BE2C (cell line): ENCODE measurements at regions not wholly inside any gene's neighbourhood (a gene's known extent, or its start where the extent isn't known, plus 50 kb on each side); places are given as distances from the start of the nearest gene placed in this dataset.

Experiments used
- DNase-seq: peaks from one replicate; pipeline ENCODE4 v3.0.0-alpha.2; 2020
- H3K27me3 ChIP-seq: fragments of 250-450 bp; sonication (Bioruptor Pico); 2 replicates; pipeline ENCODE4 v1.5.1; 2020; ENCODE audit warnings: mild to moderate bottlenecking
- H3K36me3 ChIP-seq: fragments of 250-450 bp; sonication (Bioruptor Pico); 2 replicates; pipeline ENCODE4 v1.5.1; 2020; ENCODE audit warnings: mild to moderate bottlenecking
- H3K4me1 ChIP-seq: fragments of 250-450 bp; sonication (Bioruptor Pico); 2 replicates; pipeline ENCODE4 v1.5.1; 2020
- H3K4me3 ChIP-seq: 2 replicates; pipeline ENCODE4 v1.5.1; 2011; ENCODE audit warnings: low read depth, low read length
- H3K9me3 ChIP-seq: fragments of 250-450 bp; sonication (Bioruptor Pico); 2 replicates; pipeline ENCODE4 v1.5.1; 2020
- TF ChIP-seq, protein P1 (sequence below): IDR thresholded peaks from 2 replicates; pipeline ENCODE4 v1.5.1; 2012; ENCODE audit warnings: mild to moderate bottlenecking, low read depth, low read length

GRCh38 chr4:29423836-29424721 is 1296.1 kb upstream of the PCDH7 start:
- no peak for DNase-seq
- TF ChIP-seq, protein P1, sequence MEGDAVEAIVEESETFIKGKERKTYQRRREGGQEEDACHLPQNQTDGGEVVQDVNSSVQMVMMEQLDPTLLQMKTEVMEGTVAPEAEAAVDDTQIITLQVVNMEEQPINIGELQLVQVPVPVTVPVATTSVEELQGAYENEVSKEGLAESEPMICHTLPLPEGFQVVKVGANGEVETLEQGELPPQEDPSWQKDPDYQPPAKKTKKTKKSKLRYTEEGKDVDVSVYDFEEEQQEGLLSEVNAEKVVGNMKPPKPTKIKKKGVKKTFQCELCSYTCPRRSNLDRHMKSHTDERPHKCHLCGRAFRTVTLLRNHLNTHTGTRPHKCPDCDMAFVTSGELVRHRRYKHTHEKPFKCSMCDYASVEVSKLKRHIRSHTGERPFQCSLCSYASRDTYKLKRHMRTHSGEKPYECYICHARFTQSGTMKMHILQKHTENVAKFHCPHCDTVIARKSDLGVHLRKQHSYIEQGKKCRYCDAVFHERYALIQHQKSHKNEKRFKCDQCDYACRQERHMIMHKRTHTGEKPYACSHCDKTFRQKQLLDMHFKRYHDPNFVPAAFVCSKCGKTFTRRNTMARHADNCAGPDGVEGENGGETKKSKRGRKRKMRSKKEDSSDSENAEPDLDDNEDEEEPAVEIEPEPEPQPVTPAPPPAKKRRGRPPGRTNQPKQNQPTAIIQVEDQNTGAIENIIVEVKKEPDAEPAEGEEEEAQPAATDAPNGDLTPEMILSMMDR: no peak
- Histone ChIP-seq H3K4me1 (no peaks in the 10 kb centered on the region), H3K36me3 (no peaks in the 10 kb centered on the region), H3K27me3 (no peaks in the 10 kb centered on the region), H3K9me3 (no peaks in the 10 kb centered on the region), H3K4me3 (no peak overlapping the region)

DNA sequence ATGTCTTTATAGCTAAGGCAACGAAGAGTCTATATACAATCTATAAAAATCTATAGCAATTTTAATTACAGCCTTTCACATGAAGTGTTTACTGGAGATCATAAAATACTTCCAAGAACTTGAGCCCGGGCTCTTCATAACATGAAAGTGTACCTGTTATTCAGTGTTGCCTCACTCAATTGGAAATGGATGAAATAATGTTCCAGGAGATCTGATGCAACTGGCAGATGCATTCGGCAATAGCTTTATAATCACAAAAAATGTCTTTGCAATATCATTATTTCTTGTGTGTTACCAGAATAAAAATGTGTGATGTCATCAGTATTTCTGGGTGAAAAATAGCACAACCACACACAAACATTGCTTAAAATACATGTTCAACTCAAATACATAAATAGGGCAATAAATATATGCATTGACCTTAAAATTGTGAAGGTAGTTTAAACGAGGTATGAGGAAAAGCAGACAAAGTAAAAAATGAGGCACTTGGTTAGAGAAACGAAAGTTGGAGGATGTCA is 1266.8 kb upstream of the PCDH7 start:
- H3K4me3 ChIP-seq: no peak overlapping the region
- H3K9me3 ChIP-seq: no peaks in the 10 kb centered on the region
- no peaks in the 10 kb centered on the region for H3K36me3 ChIP-seq
- no peaks in the 10 kb centered on the region for H3K4me1 ChIP-seq
- no peaks in the 10 kb centered on the region for H3K27me3 ChIP-seq
- TF ChIP-seq, protein P1: no peak
- DNase-seq: no peak

DNA sequence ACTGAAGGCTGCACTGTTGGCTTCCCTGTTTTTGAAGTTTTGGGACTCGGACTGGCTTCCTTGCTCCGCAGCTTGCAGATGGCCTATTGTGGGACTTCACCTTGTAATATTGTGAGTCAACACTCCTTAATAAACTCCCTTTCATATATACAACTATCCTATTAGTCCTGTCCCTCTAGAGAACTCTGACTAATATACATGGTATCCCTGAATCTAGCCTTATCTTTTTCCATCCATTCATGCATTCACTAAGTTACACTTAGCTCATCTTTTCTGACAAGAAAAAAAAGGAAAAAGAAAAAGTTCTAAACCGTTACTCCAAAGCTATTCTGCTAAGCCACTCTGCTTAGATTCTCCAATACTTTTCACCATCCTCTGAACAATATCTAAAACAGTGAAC is 1260.2 kb upstream of the PCDH7 start:
- H3K27me3 ChIP-seq: no peaks in the 10 kb centered on the region
- H3K4me1 ChIP-seq: no peaks in the 10 kb centered on the region
- TF ChIP-seq, protein P1: no peak
- H3K36me3 ChIP-seq: no peaks in the 10 kb centered on the region
- no peak for DNase-seq
- no peak overlapping the region for H3K4me3 ChIP-seq
- no peaks in the 10 kb centered on the region for H3K9me3 ChIP-seq

- TF ChIP-seq, protein P1: no peak
- DNase-seq: no peak
- Histone ChIP-seq H3K4me1 (no peaks in the 10 kb centered on the region), H3K36me3 (no peaks in the 10 kb centered on the region), H3K4me3 (no peak overlapping the region), H3K9me3 (peaks cover 2% of the 10 kb centered on the region), H3K27me3 (no peaks in the 10 kb centered on the region)
Observed at GRCh38 chr4:29467044-29467717, 1253.0 kb upstream of the PCDH7 start.
